ENCODE measurements at regions not wholly inside any gene's neighbourhood (a gene's known extent, or its start where the extent isn't known, plus 50 kb on each side); places are given as distances from the start of the nearest gene placed in this dataset.

- no peak overlapping the region for H2AFZ ChIP-seq (ENCODE audit: insufficient read depth, low read depth, low read length, poor library complexity, severe bottlenecking)
- POLR2A ChIA-PET: no interaction called here
- no peaks in the 10 kb centered on the region for H3K79me2 ChIP-seq (ENCODE audit: control insufficient read depth, insufficient read depth, low read length)
- H3K27ac Mint-ChIP-seq: no peak overlapping the region
- H3K27me3 Mint-ChIP-seq: no peaks in the 10 kb centered on the region
- 80% methylated on average over 1 of the region's 3 CpGs for WGBS (ENCODE audit: insufficient coverage)
- H3K27me3 ChIP-seq (replicated peaks in 1 of 4; ENCODE audit: control extremely low read depth in 1 of 4, control insufficient read depth in 3 of 4, insufficient read depth in 4 of 4, low read length in 3 of 4): no peaks in the 10 kb centered on the region
- no peak overlapping the region for H3K4me3 ChIP-seq (ENCODE audit: control extremely low read depth in 1 of 5, extremely low read depth in 1 of 5, insufficient read depth in 1 of 5, low read depth in 2 of 5, low read length in 4 of 5)
- H3K9ac ChIP-seq (ENCODE audit: low read length): no peak overlapping the region
- no peak overlapping the region for H3K4me3 Mint-ChIP-seq
- ATAC-seq (ENCODE audit: low read depth): no peak
- TF ChIP-seq EZH2 (IDR thresholded peaks at IDR 0.05; ENCODE audit: borderline replicate concordance, insufficient read depth, low read depth, low read length, poor library complexity, severe bottlenecking): no peak
- TF ChIP-seq CTCF (IDR thresholded peaks at IDR 0.05): no peak
- H3K9me3 Mint-ChIP-seq (ENCODE audit: insufficient read depth): no peaks in the 10 kb centered on the region
- H3K36me3 ChIP-seq (replicated peaks in 1 of 2; ENCODE audit: control extremely low read depth in 1 of 2, control insufficient read depth in 1 of 2, extremely low read depth in 1 of 2, insufficient read depth in 2 of 2, low read length in 1 of 2): no peaks in the 10 kb centered on the region
- no peaks in the 10 kb centered on the region for H4K20me1 ChIP-seq (ENCODE audit: control insufficient read depth, insufficient read depth, low read length, poor library complexity, severe bottlenecking)
- H3K27ac ChIP-seq (ENCODE audit: low read length in 2 of 2): no peak overlapping the region
- no peaks in the 10 kb centered on the region for H3K9me3 ChIP-seq (ENCODE audit: control extremely low read depth in 1 of 3, control insufficient read depth in 2 of 3, insufficient read depth in 1 of 3, low read length in 2 of 3)
- no peak overlapping the region for H3K4me2 ChIP-seq (replicated peaks; ENCODE audit: low read depth, low read length, poor library complexity, severe bottlenecking)
- H3K4me1 Mint-ChIP-seq: no peaks in the 10 kb centered on the region
- no peak for DNase-seq
- CTCF ChIA-PET: no interaction called here
- intact Hi-C loops (cut with micrococcal nuclease): no loop called here
- H3K4me1 ChIP-seq (ENCODE audit: control insufficient read depth in 2 of 2, insufficient read depth in 2 of 2, low read length in 2 of 2): no peaks in the 10 kb centered on the region
These were observed 59.4 kb upstream of the LIMCH1 start for GRCh38 chr4:41478518-41478917.

GRCh38 chr4:41480896-41481311 is 57.1 kb upstream of the LIMCH1 start:
- Mint-ChIP-seq H3K27ac (no peak overlapping the region), H3K4me1 (no peaks in the 10 kb centered on the region), H3K27me3 (no peaks in the 10 kb centered on the region), H3K9me3 (ENCODE audit: insufficient read depth) (no peaks in the 10 kb centered on the region), H3K4me3 (no peak overlapping the region)
- no peak overlapping the region for H3K4me3 ChIP-seq (ENCODE audit: control extremely low read depth in 1 of 5, extremely low read depth in 1 of 5, insufficient read depth in 1 of 5, low read depth in 2 of 5, low read length in 4 of 5)
- DNase-seq (no peak), ATAC-seq (ENCODE audit: low read depth) (no peak)
- no peak overlapping the region for H3K4me2 ChIP-seq (replicated peaks; ENCODE audit: low read depth, low read length, poor library complexity, severe bottlenecking)
- H3K27me3 ChIP-seq (replicated peaks in 1 of 4; ENCODE audit: control extremely low read depth in 1 of 4, control insufficient read depth in 3 of 4, insufficient read depth in 4 of 4, low read length in 3 of 4): no peaks in the 10 kb centered on the region
- H4K20me1 ChIP-seq (ENCODE audit: control insufficient read depth, insufficient read depth, low read length, poor library complexity, severe bottlenecking): no peaks in the 10 kb centered on the region
- no peaks in the 10 kb centered on the region for H3K4me1 ChIP-seq (ENCODE audit: control insufficient read depth in 2 of 2, insufficient read depth in 2 of 2, low read length in 2 of 2)
- no peaks in the 10 kb centered on the region for H3K9me3 ChIP-seq (ENCODE audit: control extremely low read depth in 1 of 3, control insufficient read depth in 2 of 3, insufficient read depth in 1 of 3, low read length in 2 of 3)
- CTCF ChIA-PET: no interaction called here
- TF ChIP-seq CTCF (IDR thresholded peaks at IDR 0.05) (no peak), EZH2 (IDR thresholded peaks at IDR 0.05; ENCODE audit: borderline replicate concordance, insufficient read depth, low read depth, low read length, poor library complexity, severe bottlenecking) (no peak)
- no peak overlapping the region for H2AFZ ChIP-seq (ENCODE audit: insufficient read depth, low read depth, low read length, poor library complexity, severe bottlenecking)
- no peak overlapping the region for H3K9ac ChIP-seq (ENCODE audit: low read length)
- no peak overlapping the region for H3K27ac ChIP-seq (ENCODE audit: low read length in 2 of 2)
- no peaks in the 10 kb centered on the region for H3K79me2 ChIP-seq (ENCODE audit: control insufficient read depth, insufficient read depth, low read length)
- 98% methylated on average over 4 of the region's 5 CpGs for WGBS (ENCODE audit: insufficient coverage)
- intact Hi-C loops (cut with micrococcal nuclease): no loop called here
- POLR2A ChIA-PET: no interaction called here
- no peaks in the 10 kb centered on the region for H3K36me3 ChIP-seq (replicated peaks in 1 of 2; ENCODE audit: control extremely low read depth in 1 of 2, control insufficient read depth in 1 of 2, extremely low read depth in 1 of 2, insufficient read depth in 2 of 2, low read length in 1 of 2)

All from B cell (primary cell).